Astrocyte (in vitro differentiated cells and primary cell): ENCODE measurements at regions not wholly inside any gene's neighbourhood (a gene's known extent, or its start where the extent isn't known, plus 50 kb on each side); places are given as distances from the start of the nearest gene placed in this dataset.

Source experiments
- DNase-seq: peaks from one replicate; pipeline ENCODE4 v3.0.0-alpha.2; 2010; ENCODE audit warnings: low read depth
- FAIRE-seq: peaks from 2 replicates; lab custom pipeline; 2011; peaks lifted over from hg19 to GRCh38; lab: Jason Lieb, UNC
- H2AFZ ChIP-seq: 2 replicates; pipeline ENCODE4 v1.6.0; 2012; ENCODE audit warnings: low read depth, low read length, inconsistent platforms
- H3K27ac ChIP-seq: 2 replicates; pipeline ENCODE4 v1.5.1; 2011; ENCODE audit warnings: low read depth, low read length, inconsistent platforms
- H3K27me3 ChIP-seq: 2 replicates; pipeline ENCODE4 v1.6.0; 2011; ENCODE audit warnings: low read length, inconsistent platforms; ENCODE audit not compliant: insufficient read depth
- H3K36me3 ChIP-seq: 2 replicates; pipeline ENCODE4 v1.5.1; 2011; ENCODE audit warnings: low read length, inconsistent platforms; ENCODE audit not compliant: insufficient read depth
- H3K4me1 ChIP-seq: 2 replicates; pipeline ENCODE4 v1.5.1; 2011; ENCODE audit warnings: low read length, inconsistent platforms; ENCODE audit not compliant: insufficient read depth
- H3K4me2 ChIP-seq: 2 replicates; pipeline ENCODE4 v1.6.0; 2012; ENCODE audit warnings: low read length, inconsistent platforms
- H3K4me3 ChIP-seq: 2 replicates; pipeline ENCODE4 v1.5.1; 2011; ENCODE audit warnings: low read depth, mild to moderate bottlenecking, low read length, inconsistent platforms; ENCODE audit not compliant: insufficient read depth
- H3K79me2 ChIP-seq: 2 replicates; pipeline ENCODE4 v1.6.0; 2012; ENCODE audit warnings: mild to moderate bottlenecking, low read length, inconsistent platforms; ENCODE audit not compliant: insufficient read depth
- H3K9ac ChIP-seq: 2 replicates; pipeline ENCODE4 v1.6.0; 2012; ENCODE audit warnings: mild to moderate bottlenecking, low read length, inconsistent platforms
- H3K9me3 ChIP-seq: 2 replicates; pipeline ENCODE4 v1.5.1; 2012; ENCODE audit warnings: low read depth, mild to moderate bottlenecking, low read length, inconsistent platforms; ENCODE audit not compliant: insufficient read depth
- H4K20me1 ChIP-seq: 2 replicates; pipeline ENCODE4 v1.6.0; 2012; ENCODE audit warnings: low read length, inconsistent platforms; ENCODE audit not compliant: insufficient read depth
- H3K27ac Mint-ChIP-seq: one replicate; pipeline ENCODE4 v1.8.0; 2021; ENCODE audit warnings: mild to moderate bottlenecking, mixed read lengths; ENCODE audit not compliant: unreplicated experiment
- H3K27me3 Mint-ChIP-seq: one replicate; pipeline ENCODE4 v1.8.0; 2021; ENCODE audit warnings: low read depth, mixed read lengths; ENCODE audit not compliant: unreplicated experiment
- H3K36me3 Mint-ChIP-seq: one replicate; pipeline ENCODE4 v1.8.0; 2021; ENCODE audit warnings: low read depth, mixed read lengths; ENCODE audit not compliant: unreplicated experiment
- H3K4me1 Mint-ChIP-seq: one replicate; pipeline ENCODE4 v1.8.0; 2021; ENCODE audit warnings: low read depth, mixed read lengths; ENCODE audit not compliant: unreplicated experiment
- H3K4me3 Mint-ChIP-seq: one replicate; pipeline ENCODE4 v1.8.0; 2021; ENCODE audit warnings: mild to moderate bottlenecking, moderate library complexity, mixed read lengths; ENCODE audit not compliant: unreplicated experiment
- H3K9me3 Mint-ChIP-seq: one replicate; pipeline ENCODE4 v1.8.0; 2021; ENCODE audit warnings: mild to moderate bottlenecking, mixed read lengths; ENCODE audit not compliant: unreplicated experiment
- EZH2 ChIP-seq: IDR thresholded peaks from 2 replicates; pipeline ENCODE4 v1.6.1; 2012; ENCODE audit warnings: mild to moderate bottlenecking, low read length, inconsistent platforms; ENCODE audit not compliant: insufficient read depth
- TF ChIP-seq, protein P1 (sequence below): IDR thresholded peaks from 2 replicates; pipeline ENCODE4 v1.5.1; 2011; ENCODE audit warnings: low read depth, mild to moderate bottlenecking, inconsistent platforms, low read length, moderate library complexity; ENCODE audit not compliant: insufficient read depth

DNA sequence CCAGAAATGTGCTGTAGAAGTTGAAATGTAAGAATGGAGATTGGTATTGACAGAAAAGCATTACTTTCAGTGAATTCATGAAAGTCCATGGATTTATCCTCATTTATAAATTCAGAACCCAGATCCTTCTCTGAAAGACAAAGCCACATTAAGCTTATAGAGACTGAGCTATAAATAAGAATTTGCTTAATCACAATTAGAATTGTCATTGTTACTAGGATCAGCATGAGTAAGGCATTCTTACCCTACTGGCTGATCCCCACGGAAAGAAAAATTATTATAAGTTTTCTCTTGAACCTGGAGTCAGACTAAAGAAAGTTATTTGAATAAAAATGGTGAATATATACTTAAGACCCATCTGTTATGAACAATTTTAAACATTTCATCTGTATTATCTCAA is 199.2 kb upstream of the DTNA start:
- H3K79me2 ChIP-seq, result no peaks in the 10 kb centered on the region

DNA sequence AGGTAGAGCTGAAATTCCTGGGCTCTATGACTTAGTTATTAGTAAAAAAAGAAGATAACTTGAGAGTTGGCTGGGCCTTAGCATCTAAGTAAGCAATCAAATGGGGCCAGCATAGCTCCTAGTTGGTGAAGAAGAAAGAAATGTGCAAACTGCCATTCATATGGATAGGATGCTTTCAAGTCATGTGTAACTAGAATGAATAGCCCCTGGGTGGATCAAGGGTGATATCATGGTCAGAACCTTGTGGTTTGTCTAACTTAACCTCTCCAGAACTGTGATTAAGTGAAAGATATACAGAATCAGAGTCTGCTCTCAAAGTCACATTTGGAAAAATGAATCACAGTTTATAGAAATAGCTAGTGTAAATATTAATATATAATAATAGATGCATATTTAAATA is 198.7 kb upstream of the DTNA start:
- H3K27ac Mint-ChIP-seq, result no peak overlapping the region

More for the DNA sequence above, 199.2 kb upstream of the DTNA start:
- TF ChIP-seq EZH2, result no peak
- TF ChIP-seq, protein P1, sequence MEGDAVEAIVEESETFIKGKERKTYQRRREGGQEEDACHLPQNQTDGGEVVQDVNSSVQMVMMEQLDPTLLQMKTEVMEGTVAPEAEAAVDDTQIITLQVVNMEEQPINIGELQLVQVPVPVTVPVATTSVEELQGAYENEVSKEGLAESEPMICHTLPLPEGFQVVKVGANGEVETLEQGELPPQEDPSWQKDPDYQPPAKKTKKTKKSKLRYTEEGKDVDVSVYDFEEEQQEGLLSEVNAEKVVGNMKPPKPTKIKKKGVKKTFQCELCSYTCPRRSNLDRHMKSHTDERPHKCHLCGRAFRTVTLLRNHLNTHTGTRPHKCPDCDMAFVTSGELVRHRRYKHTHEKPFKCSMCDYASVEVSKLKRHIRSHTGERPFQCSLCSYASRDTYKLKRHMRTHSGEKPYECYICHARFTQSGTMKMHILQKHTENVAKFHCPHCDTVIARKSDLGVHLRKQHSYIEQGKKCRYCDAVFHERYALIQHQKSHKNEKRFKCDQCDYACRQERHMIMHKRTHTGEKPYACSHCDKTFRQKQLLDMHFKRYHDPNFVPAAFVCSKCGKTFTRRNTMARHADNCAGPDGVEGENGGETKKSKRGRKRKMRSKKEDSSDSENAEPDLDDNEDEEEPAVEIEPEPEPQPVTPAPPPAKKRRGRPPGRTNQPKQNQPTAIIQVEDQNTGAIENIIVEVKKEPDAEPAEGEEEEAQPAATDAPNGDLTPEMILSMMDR, result no peak
- H2AFZ ChIP-seq, result no peak overlapping the region
- no peak overlapping the region for H3K4me2 ChIP-seq
- H3K27ac ChIP-seq, result no peak overlapping the region
- no peak overlapping the region for H3K9ac ChIP-seq
- no peaks in the 10 kb centered on the region for H3K9me3 ChIP-seq
- H3K27me3 ChIP-seq, result no peaks in the 10 kb centered on the region
- H3K4me1 ChIP-seq, result no peaks in the 10 kb centered on the region
- no peaks in the 10 kb centered on the region for H4K20me1 ChIP-seq
- H3K4me3 ChIP-seq, result no peak overlapping the region
- H3K4me3 Mint-ChIP-seq, result no peak overlapping the region
- peaks cover 4% of the 10 kb centered on the region for H3K4me1 Mint-ChIP-seq
- H3K9me3 Mint-ChIP-seq, result peaks cover 5% of the 10 kb centered on the region
- H3K36me3 Mint-ChIP-seq, result peaks cover 7% of the 10 kb centered on the region
- H3K27ac Mint-ChIP-seq, result no peak overlapping the region
- DNase-seq, result no peak
- H3K27me3 Mint-ChIP-seq, result no peaks in the 10 kb centered on the region
- no peak for FAIRE-seq
- H3K36me3 ChIP-seq, result no peaks in the 10 kb centered on the region

DNA sequence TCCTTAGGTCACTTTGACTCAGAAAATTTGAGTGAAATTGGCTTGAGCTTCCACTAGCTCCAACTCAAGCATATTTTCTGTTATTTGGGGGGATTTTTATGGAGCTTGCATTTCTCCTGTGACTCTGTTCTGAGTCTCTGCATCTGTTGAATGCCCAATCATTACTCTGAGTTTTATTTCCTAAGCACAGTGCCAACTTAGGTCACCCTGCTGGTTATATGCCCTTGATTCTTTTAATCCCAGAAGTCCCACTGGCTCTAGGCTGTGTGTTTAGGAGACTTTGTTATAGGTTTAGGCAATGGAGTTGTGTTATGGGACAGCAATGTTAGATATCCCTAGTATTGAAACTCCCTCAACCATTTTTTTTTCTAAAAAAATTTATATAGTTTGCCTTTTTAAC is 198.2 kb upstream of the DTNA start:
- DNase-seq (no peak), FAIRE-seq (no peak)
- Mint-ChIP-seq H3K36me3 (peaks cover 7% of the 10 kb centered on the region), H3K27ac (no peak overlapping the region), H3K4me3 (no peak overlapping the region), H3K4me1 (peaks cover 4% of the 10 kb centered on the region), H3K27me3 (no peaks in the 10 kb centered on the region), H3K9me3 (peaks cover 5% of the 10 kb centered on the region)
- no peaks in the 10 kb centered on the region for H3K9me3 ChIP-seq
- H3K36me3 ChIP-seq, result no peaks in the 10 kb centered on the region
- H3K4me2 ChIP-seq, result no peak overlapping the region
- H3K9ac ChIP-seq, result no peak overlapping the region
- no peak overlapping the region for H3K27ac ChIP-seq
- no peaks in the 10 kb centered on the region for H4K20me1 ChIP-seq
- no peaks in the 10 kb centered on the region for H3K27me3 ChIP-seq
- H3K4me1 ChIP-seq, result no peaks in the 10 kb centered on the region
- H3K4me3 ChIP-seq, result no peak overlapping the region
- no peak for TF ChIP-seq EZH2
- H3K79me2 ChIP-seq, result no peaks in the 10 kb centered on the region
- no peak overlapping the region for H2AFZ ChIP-seq

More for the DNA sequence above, 198.7 kb upstream of the DTNA start:
- no peak overlapping the region for H3K4me3 Mint-ChIP-seq
- H3K36me3 ChIP-seq, result no peaks in the 10 kb centered on the region
- no peak overlapping the region for H3K4me2 ChIP-seq
- H3K36me3 Mint-ChIP-seq, result peaks cover 7% of the 10 kb centered on the region
- DNase-seq (no peak), FAIRE-seq (no peak)
- no peaks in the 10 kb centered on the region for H4K20me1 ChIP-seq
- H3K9me3 ChIP-seq, result no peaks in the 10 kb centered on the region
- no peak overlapping the region for H3K4me3 ChIP-seq
- no peaks in the 10 kb centered on the region for H3K27me3 Mint-ChIP-seq
- H3K27ac ChIP-seq, result no peak overlapping the region
- TF ChIP-seq EZH2, result no peak
- TF ChIP-seq, protein P1, result no peak
- no peaks in the 10 kb centered on the region for H3K27me3 ChIP-seq
- no peaks in the 10 kb centered on the region for H3K4me1 ChIP-seq
- H3K9me3 Mint-ChIP-seq, result peaks cover 5% of the 10 kb centered on the region
- no peak overlapping the region for H3K9ac ChIP-seq
- H2AFZ ChIP-seq, result no peak overlapping the region
- no peaks in the 10 kb centered on the region for H3K79me2 ChIP-seq
- H3K4me1 Mint-ChIP-seq, result peaks cover 4% of the 10 kb centered on the region
